Mesodermal cell (in vitro differentiated cells): ENCODE measurements at regions not wholly inside any gene's neighbourhood (a gene's known extent, or its start where the extent isn't known, plus 50 kb on each side); places are given as distances from the start of the nearest gene placed in this dataset.

ENCODE experiments used
- H3K27ac ChIP-seq: 2 replicates; pipeline ENCODE4 v1.7.0; 2013; ENCODE audit warnings: mild to moderate bottlenecking, low read depth, low read length, moderate library complexity; ENCODE audit not compliant: severe bottlenecking
- H3K36me3 ChIP-seq: 2 replicates; pipeline ENCODE4 v1.7.1; 2013; ENCODE audit warnings: mild to moderate bottlenecking, low read length, moderate library complexity; ENCODE audit not compliant: control insufficient read depth, insufficient read depth
- H3K4me1 ChIP-seq: one replicate; pipeline ENCODE4 v1.7.1; 2013; ENCODE audit warnings: mild to moderate bottlenecking, low read length; ENCODE audit not compliant: insufficient read depth, control insufficient read depth, poor library complexity, severe bottlenecking
- H3K4me3 ChIP-seq: 2 replicates; pipeline ENCODE4 v1.7.0; 2013; ENCODE audit warnings: low read length, control low read depth, mild to moderate bottlenecking; ENCODE audit not compliant: insufficient read depth, poor library complexity, severe bottlenecking; ENCODE audit errors: extremely low read depth
- H3K9me3 ChIP-seq: 2 replicates; pipeline ENCODE4 v1.7.1; 2013; ENCODE audit warnings: mild to moderate bottlenecking, low read length, moderate library complexity; ENCODE audit not compliant: control insufficient read depth
- WGBS, 2 experiments: methylation state at CpG; one replicate each; pipeline ENCODE4 v1.1.5; 2013; ENCODE audit warnings: missing lambda C conversion rate in 2 of 2; ENCODE audit not compliant: insufficient coverage in 2 of 2; 5-methylcytosine and 5-hydroxymethylcytosine counted together

DNA sequence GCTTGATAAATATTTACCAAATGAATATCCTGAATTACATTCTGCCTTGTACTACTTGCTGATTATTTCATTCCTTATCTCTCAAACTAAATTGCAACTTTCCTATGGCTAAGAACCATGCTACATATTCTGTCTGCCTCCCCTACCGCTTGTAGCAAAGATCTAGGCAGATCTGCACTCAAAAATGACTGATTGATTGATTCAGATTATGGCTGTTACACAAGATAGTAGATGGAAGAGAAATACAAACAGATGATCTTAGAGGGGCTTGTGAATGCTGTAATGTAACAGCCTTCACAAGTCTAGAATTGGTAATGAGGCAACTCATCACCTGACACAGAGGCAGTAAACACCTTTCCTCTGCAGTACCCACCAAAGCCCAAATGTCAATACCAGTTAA lies 446.1 kb downstream of the PRELID2 start:
- no peaks in the 10 kb centered on the region for H3K4me1 ChIP-seq
- H3K36me3 ChIP-seq = no peaks in the 10 kb centered on the region
- no peaks in the 10 kb centered on the region for H3K9me3 ChIP-seq
- H3K4me3 ChIP-seq = no peak overlapping the region
- 20% methylated on average over 1 of the region's 1 CpG; no CpG with 5 or more reads in 1 of the 2 experiments for WGBS, 2 experiments
- H3K27ac ChIP-seq = no peak overlapping the region

DNA sequence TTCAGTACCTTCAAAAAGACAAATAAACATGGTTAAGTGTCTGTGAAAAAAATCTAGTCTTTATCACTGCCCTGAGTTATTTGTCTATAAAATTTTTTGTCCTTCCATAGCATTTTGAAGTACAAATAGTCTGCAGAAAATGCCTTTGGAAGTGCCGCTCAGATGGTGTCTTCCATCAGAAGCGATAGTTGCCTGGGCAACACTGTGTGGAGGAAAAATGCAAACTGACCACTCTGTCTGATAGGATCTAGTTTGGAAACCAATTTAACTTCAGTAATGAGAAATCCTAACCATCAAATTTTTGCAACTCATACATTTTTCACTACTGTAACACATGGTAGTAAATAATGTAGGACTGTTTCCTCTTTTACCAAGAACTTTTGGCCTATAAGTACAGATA lies 449.9 kb downstream of the PRELID2 start:
- no peaks in the 10 kb centered on the region for H3K4me1 ChIP-seq
- no peak overlapping the region for H3K4me3 ChIP-seq
- whole genome bisulfite sequencing, 2 experiments = 60% methylated on average over 1 of the region's 2 CpGs; no CpG with 5 or more reads in 1 of the 2 experiments
- no peaks in the 10 kb centered on the region for H3K36me3 ChIP-seq
- no peak overlapping the region for H3K27ac ChIP-seq
- H3K9me3 ChIP-seq = no peaks in the 10 kb centered on the region

DNA sequence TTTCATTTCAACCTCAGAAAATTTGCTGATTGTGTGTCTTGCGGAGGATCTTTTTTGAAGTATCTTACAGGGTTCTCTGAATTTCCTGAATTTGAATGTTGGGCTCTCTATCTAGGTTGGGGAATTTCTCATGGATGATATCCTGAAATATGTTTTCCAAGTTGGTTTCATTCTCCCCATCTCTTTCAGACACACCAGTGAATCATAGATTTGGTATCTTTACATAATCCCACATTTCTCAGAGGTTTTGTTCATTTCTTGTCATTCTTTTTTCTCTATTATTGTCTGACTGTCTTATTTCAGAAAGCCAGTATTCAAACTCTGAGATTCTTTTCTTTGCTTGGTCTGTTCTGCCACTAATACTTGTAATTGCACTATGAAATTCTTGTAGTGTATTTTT lies 456.9 kb downstream of the PRELID2 start:
- H3K36me3 ChIP-seq = no peaks in the 10 kb centered on the region
- H3K4me3 ChIP-seq = no peak overlapping the region
- H3K4me1 ChIP-seq = no peaks in the 10 kb centered on the region
- H3K27ac ChIP-seq = no peak overlapping the region
- peaks cover 32% of the 10 kb centered on the region for H3K9me3 ChIP-seq
- WGBS, 2 experiments = no CpG with 5 or more reads among the region's 1 CpG

DNA sequence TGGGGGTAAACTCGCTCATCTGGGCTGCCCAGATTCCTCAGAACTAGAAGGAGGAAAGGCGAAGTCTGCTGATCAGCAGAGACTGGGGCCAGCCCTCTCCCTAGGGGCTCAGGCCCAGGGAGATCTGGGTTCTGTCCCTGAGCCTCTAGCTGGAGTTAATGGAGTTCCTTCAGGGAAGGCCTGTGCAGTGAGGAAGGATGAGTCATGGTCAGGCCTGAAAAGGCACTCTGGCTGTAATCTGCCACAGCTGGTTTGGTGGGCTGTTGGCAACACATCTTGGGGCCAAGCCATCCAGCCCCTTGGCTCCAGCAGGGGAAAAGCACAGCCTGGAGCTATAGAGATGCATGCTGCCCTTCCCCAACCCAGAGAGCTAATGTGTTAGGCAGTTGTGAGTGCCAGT lies 459.6 kb downstream of the PRELID2 start:
- Histone ChIP-seq H3K4me3 (no peak overlapping the region), H3K36me3 (no peaks in the 10 kb centered on the region), H3K4me1 (no peaks in the 10 kb centered on the region), H3K27ac (no peak overlapping the region), H3K9me3 (peaks cover 32% of the 10 kb centered on the region)
- WGBS, 2 experiments = 72% methylated on average over 2 of the region's 2 CpGs

DNA sequence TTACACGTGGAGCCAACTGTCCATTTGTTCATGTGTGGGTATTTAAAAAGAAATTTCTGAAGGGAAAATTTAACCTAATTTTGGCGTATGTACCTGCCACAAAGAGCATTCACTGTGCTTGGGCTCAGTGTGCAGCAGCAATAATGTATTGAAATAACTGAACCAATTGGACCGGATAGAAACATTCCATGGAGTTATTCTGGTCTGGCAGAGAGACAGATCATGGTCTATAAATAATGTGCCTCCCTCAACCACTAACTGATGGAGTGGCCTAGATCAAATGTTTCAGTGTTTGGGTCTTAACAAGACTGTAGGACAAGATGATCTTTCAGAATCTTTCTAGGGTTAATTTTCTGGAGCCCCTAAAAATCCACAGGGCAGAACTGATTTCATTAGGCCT lies 469.7 kb downstream of the PRELID2 start:
- no peak overlapping the region for H3K4me3 ChIP-seq
- WGBS, 2 experiments = 100% methylated on average over 1 of the region's 3 CpGs
- no peaks in the 10 kb centered on the region for H3K9me3 ChIP-seq
- no peak overlapping the region for H3K27ac ChIP-seq
- H3K36me3 ChIP-seq = no peaks in the 10 kb centered on the region
- H3K4me1 ChIP-seq = peaks cover 24% of the 10 kb centered on the region

DNA sequence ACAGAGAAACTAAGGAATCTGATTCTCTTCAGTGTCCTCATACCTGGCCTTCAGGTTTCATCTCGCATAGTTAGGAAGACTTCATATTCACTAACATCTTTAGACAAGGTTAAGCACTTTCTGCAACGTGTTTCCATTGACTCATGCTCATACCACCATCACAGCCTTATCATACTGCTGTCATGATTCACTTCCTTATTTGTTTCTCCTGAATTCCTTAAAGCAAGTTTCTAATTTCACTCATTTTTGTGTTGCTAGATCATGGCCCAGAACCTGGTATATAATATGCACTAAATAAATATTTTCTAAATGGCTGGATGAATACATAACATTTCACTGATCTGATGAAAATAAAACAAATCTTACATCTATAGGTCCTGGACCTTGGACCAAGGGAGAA lies 472.9 kb downstream of the PRELID2 start:
- H3K36me3 ChIP-seq = no peaks in the 10 kb centered on the region
- peak overlapping the region; percentile 43 for H3K27ac ChIP-seq
- WGBS, 2 experiments = 80 to 85% methylated on average over 2 of the region's 2 CpGs
- H3K9me3 ChIP-seq = no peaks in the 10 kb centered on the region
- peaks cover 24% of the 10 kb centered on the region for H3K4me1 ChIP-seq
- H3K4me3 ChIP-seq = no peak overlapping the region

DNA sequence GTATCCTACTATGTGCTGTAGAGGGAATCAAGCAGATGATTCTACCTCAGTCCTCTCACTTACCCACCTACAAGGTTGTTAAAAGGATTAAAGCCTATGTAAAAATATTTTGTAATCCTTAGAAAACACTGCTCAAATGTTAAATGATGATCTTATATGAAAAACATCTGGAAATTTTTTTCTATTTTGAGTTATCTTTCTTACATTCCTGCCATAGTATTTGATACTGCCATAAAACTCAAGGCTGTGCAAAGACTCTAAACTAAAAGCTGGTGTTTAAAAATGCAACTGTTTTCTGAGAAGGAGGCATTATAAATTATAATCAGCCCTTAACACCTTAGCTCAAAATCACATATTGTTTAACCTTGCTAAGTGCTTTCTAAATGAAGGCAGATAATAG lies 474.2 kb downstream of the PRELID2 start:
- no peak overlapping the region for H3K4me3 ChIP-seq
- peaks cover 24% of the 10 kb centered on the region for H3K4me1 ChIP-seq
- no peak overlapping the region for H3K27ac ChIP-seq
- no peaks in the 10 kb centered on the region for H3K36me3 ChIP-seq
- no peaks in the 10 kb centered on the region for H3K9me3 ChIP-seq

DNA sequence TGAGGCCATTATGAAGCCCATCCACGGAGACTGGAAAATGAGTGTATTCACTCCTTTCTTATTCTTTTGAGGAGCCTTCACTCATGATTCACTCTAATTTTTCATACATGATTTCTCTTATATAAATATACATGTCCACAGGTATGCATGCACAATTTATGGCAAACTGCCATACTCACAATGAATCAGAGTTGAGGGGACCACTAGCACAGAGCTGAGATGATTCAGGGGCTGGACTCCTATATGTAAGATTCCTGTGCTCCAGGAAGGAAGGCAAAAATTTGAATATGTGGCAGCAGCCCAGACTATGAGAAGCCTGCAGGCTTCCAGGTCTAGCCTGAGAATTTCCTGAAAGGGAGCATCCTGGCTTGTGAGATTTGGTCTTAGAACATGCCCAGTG lies 484.6 kb downstream of the PRELID2 start:
- Histone ChIP-seq H3K4me3 (no peak overlapping the region), H3K9me3 (no peaks in the 10 kb centered on the region), H3K27ac (no peak overlapping the region), H3K36me3 (no peaks in the 10 kb centered on the region), H3K4me1 (no peaks in the 10 kb centered on the region)
- no CpG with 5 or more reads among the region's 1 CpG for WGBS, 2 experiments

DNA sequence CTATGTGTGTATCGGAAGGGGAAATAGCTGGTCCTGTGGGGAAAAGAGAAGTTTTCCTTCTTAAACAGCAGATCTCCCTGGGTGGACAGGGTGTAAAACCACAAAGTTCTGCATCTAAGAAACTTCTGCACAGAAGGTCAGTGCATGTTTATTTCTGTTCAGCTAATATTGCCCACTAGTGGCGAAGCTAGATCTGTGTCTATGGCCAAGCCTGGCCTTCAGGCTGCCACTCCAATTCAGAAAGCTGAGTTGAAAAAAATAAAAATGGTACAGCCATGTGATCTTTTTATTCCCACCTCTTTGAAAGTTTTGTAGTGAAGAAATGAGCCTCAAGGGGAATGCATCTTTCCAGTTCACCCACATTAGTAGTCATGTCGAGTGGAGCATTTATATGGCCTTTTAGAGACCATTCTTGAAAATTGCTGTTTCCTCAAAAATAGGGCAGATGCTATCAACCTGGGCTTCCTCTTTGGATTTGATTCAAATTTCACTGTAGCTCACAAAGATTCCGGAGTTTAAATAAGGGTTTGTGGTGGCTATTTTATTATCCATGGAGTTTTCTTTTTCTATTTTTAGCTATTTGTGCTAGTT lies 488.0 kb downstream of the PRELID2 start:
- H3K4me3 ChIP-seq = no peak overlapping the region
- no peak overlapping the region for H3K27ac ChIP-seq
- H3K36me3 ChIP-seq = no peaks in the 10 kb centered on the region
- 71 to 90% methylated on average over 1 to 2 of the region's 4 CpGs for WGBS, 2 experiments
- H3K9me3 ChIP-seq = no peaks in the 10 kb centered on the region
- H3K4me1 ChIP-seq = no peaks in the 10 kb centered on the region

DNA sequence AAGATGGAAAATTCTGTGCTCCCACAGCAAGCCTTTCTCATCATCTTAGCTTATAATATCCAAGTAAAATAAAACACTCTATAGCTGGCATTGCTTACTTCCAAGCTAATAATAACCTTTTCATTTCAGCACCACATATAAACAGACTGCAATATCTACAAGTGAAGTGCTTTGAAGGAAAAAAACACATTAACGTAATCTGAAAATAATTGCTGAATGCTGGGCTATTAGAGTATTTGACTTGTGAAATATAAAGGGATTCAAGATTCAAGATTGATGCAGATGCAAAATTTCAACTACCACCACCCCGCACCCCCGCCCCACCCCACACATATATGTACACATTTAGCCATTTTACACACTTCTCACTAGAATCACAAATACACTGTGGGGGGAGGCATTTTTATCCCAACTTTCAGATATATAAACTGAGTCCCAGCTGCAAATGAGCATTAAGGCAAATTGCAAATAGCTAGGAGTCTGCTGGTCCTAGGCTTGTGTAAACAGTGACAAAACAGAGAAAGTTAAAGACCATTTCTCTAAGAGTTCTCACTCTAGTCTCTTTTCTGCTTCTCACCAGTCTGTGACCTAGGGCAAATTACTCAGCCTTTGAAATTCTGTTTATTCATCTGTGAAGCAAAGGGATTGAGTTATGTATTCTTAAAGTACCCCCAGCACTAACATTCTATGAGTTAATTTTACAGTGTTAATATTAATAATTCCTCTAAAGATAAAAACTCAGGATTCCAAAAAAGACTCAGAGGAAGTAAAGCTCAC lies 489.4 kb downstream of the PRELID2 start:
- no peak overlapping the region for H3K4me3 ChIP-seq
- WGBS, 2 experiments = 80% methylated on average over 1 of the region's 3 CpGs; no CpG with 5 or more reads in 1 of the 2 experiments
- H3K27ac ChIP-seq = no peak overlapping the region
- no peaks in the 10 kb centered on the region for H3K4me1 ChIP-seq
- no peaks in the 10 kb centered on the region for H3K36me3 ChIP-seq
- no peaks in the 10 kb centered on the region for H3K9me3 ChIP-seq

DNA sequence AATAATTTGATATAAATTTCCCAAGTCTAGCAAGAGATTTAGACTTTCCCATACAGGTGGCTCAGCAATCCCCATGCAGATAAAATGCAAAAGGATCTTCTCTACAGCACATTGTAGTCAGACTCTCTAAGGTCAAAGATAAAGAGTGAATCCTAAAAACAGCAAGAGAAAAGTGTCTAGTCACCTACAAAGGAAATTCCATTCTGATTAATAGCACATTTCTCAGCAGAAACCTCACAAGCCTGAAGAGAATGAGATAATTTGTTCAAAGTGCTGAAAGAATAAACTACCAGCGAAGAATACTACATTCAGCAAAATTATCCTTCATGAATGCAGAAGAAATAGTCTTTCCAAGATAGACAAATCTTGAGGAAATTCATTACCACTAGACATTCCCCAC lies 493.3 kb downstream of the PRELID2 start:
- no peaks in the 10 kb centered on the region for H3K4me1 ChIP-seq
- H3K27ac ChIP-seq = no peak overlapping the region
- no peak overlapping the region for H3K4me3 ChIP-seq
- H3K9me3 ChIP-seq = no peaks in the 10 kb centered on the region
- no peaks in the 10 kb centered on the region for H3K36me3 ChIP-seq
- no CpG with 5 or more reads among the region's 1 CpG for WGBS, 2 experiments
